ENCODE measurements at regions not wholly inside any gene's neighbourhood (a gene's known extent, or its start where the extent isn't known, plus 50 kb on each side); places are given as distances from the start of the nearest gene placed in this dataset.

DNA sequence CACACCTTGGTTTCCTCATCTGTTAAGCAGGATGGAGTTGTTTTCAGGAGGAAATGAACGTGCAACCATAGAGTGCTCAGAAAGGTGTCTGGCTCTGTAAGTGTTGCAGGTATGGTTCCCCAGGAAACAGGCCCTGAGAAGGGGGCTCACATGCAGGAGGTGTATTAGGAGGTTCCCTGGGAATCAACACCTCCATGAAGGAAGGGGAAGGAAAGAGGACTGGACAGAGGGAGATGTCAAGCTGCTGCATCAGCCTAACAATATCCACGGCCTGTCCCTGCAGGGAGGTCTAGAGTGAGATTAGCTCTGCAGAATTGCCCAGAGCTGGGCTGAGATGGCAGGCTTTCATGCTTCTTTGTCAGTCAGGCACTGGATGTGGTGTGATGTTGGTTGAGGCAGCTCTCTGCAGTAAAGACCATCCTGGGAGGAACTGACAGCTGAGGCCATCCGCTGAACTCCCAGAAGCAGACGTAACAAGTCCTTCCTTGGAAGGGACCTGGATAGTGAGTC, 373.3 kb downstream of the ZNF536 start:
- H3K79me2 ChIP-seq (ENCODE audit: low read length), result no peaks in the 10 kb centered on the region
- H3K9me3 ChIP-seq (replicated peaks; ENCODE audit: insufficient read depth, low read length), result no peaks in the 10 kb centered on the region
- no peak for DNase-seq
- H3K36me3 ChIP-seq (replicated peaks; ENCODE audit: insufficient read depth, low read length), result no peaks in the 10 kb centered on the region
- no peak overlapping the region for H3K4me3 ChIP-seq (ENCODE audit: low read length)
- no peak overlapping the region for H3K27ac ChIP-seq (ENCODE audit: low read length)
- H3K9ac ChIP-seq (ENCODE audit: low read length), result no peak overlapping the region
- no peaks in the 10 kb centered on the region for H4K20me1 ChIP-seq (ENCODE audit: insufficient read depth, low read length)
- H3K9me2 ChIP-seq (replicated peaks; ENCODE audit: insufficient read depth, low read length), result no peaks in the 10 kb centered on the region
- TF ChIP-seq, protein P1, sequence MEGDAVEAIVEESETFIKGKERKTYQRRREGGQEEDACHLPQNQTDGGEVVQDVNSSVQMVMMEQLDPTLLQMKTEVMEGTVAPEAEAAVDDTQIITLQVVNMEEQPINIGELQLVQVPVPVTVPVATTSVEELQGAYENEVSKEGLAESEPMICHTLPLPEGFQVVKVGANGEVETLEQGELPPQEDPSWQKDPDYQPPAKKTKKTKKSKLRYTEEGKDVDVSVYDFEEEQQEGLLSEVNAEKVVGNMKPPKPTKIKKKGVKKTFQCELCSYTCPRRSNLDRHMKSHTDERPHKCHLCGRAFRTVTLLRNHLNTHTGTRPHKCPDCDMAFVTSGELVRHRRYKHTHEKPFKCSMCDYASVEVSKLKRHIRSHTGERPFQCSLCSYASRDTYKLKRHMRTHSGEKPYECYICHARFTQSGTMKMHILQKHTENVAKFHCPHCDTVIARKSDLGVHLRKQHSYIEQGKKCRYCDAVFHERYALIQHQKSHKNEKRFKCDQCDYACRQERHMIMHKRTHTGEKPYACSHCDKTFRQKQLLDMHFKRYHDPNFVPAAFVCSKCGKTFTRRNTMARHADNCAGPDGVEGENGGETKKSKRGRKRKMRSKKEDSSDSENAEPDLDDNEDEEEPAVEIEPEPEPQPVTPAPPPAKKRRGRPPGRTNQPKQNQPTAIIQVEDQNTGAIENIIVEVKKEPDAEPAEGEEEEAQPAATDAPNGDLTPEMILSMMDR (IDR thresholded peaks at IDR 0.05; ENCODE audit: low read length), result no peak
- TF ChIP-seq EZH2phosphoT487 (IDR thresholded peaks at IDR 0.05; ENCODE audit: low read length) (no peak), EZH2 (optimal IDR thresholded peaks at IDR 0.05; ENCODE audit: low read depth, low read length) (no peak)
- peaks cover 48% of the 10 kb centered on the region for H3K27me3 ChIP-seq (replicated peaks; ENCODE audit: insufficient read depth, low read length)
- no peak overlapping the region for H3K4me2 ChIP-seq (ENCODE audit: low read depth, low read length)
- H2AFZ ChIP-seq (ENCODE audit: low read length), result no peak overlapping the region
- H3F3A ChIP-seq (ENCODE audit: insufficient read depth, low read length), result no peaks in the 10 kb centered on the region
- no peaks in the 10 kb centered on the region for H3K4me1 ChIP-seq (ENCODE audit: low read length)

DNA sequence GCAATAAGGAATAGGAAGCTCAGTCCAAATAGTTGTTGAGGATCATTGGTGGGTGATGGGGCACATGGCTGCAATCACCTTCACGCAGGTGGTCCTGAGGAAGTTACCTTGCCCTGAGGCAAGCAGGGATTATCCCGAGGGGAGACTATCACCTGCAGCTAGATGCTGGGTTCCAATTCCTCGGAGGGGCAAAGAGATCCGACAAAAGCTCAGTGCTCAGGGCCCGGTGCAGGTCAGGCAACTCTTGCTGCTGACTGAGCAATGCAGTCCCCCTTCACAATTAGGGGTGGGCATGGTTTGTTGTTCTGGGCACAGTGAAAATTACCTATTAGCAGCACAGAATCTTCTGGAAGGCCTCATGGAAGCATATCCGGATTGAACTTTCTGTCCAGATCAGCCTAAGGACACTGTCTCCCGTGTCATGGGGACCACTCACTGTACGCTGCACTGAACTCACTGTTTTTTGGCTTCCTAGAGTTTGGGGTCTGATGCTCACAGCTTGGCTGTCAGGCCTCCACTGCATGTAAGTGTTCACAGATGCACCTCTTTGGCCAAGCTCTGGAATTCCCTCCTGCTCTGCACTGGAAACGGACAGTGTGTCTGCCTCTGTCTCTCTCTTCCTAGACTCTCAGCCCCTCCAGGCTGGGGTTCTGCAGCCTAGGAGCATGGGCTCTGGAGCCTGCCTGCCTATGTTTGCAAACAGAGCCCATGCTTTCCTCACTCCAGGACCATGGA, 372.7 kb downstream of the ZNF536 start:
- H3K4me2 ChIP-seq (ENCODE audit: low read depth, low read length), result no peak overlapping the region
- no peak for TF ChIP-seq EZH2 (optimal IDR thresholded peaks at IDR 0.05; ENCODE audit: low read depth, low read length)
- TF ChIP-seq EZH2phosphoT487 (IDR thresholded peaks at IDR 0.05; ENCODE audit: low read length), result no peak
- TF ChIP-seq, protein P1 (IDR thresholded peaks at IDR 0.05; ENCODE audit: low read length), result no peak
- no peaks in the 10 kb centered on the region for H3K9me2 ChIP-seq (replicated peaks; ENCODE audit: insufficient read depth, low read length)
- H4K20me1 ChIP-seq (ENCODE audit: insufficient read depth, low read length), result no peaks in the 10 kb centered on the region
- no peaks in the 10 kb centered on the region for H3K4me1 ChIP-seq (ENCODE audit: low read length)
- no peaks in the 10 kb centered on the region for H3K9me3 ChIP-seq (replicated peaks; ENCODE audit: insufficient read depth, low read length)
- H2AFZ ChIP-seq (ENCODE audit: low read length), result no peak overlapping the region
- DNase-seq, result no peak
- no peaks in the 10 kb centered on the region for H3K36me3 ChIP-seq (replicated peaks; ENCODE audit: insufficient read depth, low read length)
- no peak overlapping the region for H3K27ac ChIP-seq (ENCODE audit: low read length)
- H3K27me3 ChIP-seq (replicated peaks; ENCODE audit: insufficient read depth, low read length), result peaks cover 55% of the 10 kb centered on the region
- H3K4me3 ChIP-seq (ENCODE audit: low read length), result no peak overlapping the region
- H3F3A ChIP-seq (ENCODE audit: insufficient read depth, low read length), result no peaks in the 10 kb centered on the region
- no peaks in the 10 kb centered on the region for H3K79me2 ChIP-seq (ENCODE audit: low read length)
- no peak overlapping the region for H3K9ac ChIP-seq (ENCODE audit: low read length)

DNA sequence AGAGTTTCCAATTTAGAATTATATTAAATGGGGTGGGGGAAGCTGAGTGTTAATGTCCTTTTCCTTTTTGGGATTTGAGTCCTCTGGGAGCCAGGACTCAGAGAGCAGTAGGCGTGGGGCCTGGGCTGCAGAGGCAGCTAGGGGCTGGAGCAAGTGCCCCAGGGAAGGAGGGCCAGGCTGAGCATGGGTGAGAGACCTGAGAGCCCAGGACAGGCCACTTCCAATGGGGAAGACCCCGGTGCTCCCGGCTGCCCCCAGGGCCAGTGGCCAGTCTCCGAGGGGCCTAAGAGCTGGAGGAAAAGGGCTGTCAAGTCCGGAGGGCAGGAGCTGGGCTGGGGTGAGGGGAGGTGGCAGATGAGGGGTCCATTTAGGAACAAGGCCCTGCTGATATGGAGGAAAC, 371.5 kb downstream of the ZNF536 start:
- H3K4me2 ChIP-seq (ENCODE audit: low read depth, low read length), result no peak overlapping the region
- H3K79me2 ChIP-seq (ENCODE audit: low read length), result no peaks in the 10 kb centered on the region
- no peaks in the 10 kb centered on the region for H3F3A ChIP-seq (ENCODE audit: insufficient read depth, low read length)
- no peaks in the 10 kb centered on the region for H4K20me1 ChIP-seq (ENCODE audit: insufficient read depth, low read length)
- no peak overlapping the region for H3K4me3 ChIP-seq (ENCODE audit: low read length)
- no peaks in the 10 kb centered on the region for H3K9me3 ChIP-seq (replicated peaks; ENCODE audit: insufficient read depth, low read length)
- no peaks in the 10 kb centered on the region for H3K4me1 ChIP-seq (ENCODE audit: low read length)
- H2AFZ ChIP-seq (ENCODE audit: low read length), result no peak overlapping the region
- no peak overlapping the region for H3K9ac ChIP-seq (ENCODE audit: low read length)
- no peak for DNase-seq
- H3K27ac ChIP-seq (ENCODE audit: low read length), result no peak overlapping the region
- H3K9me2 ChIP-seq (replicated peaks; ENCODE audit: insufficient read depth, low read length), result no peaks in the 10 kb centered on the region
- H3K36me3 ChIP-seq (replicated peaks; ENCODE audit: insufficient read depth, low read length), result no peaks in the 10 kb centered on the region
- peaks cover 62% of the 10 kb centered on the region for H3K27me3 ChIP-seq (replicated peaks; ENCODE audit: insufficient read depth, low read length)
- no peak for TF ChIP-seq EZH2phosphoT487 (IDR thresholded peaks at IDR 0.05; ENCODE audit: low read length)
- no peak for TF ChIP-seq EZH2 (optimal IDR thresholded peaks at IDR 0.05; ENCODE audit: low read depth, low read length)

DNA sequence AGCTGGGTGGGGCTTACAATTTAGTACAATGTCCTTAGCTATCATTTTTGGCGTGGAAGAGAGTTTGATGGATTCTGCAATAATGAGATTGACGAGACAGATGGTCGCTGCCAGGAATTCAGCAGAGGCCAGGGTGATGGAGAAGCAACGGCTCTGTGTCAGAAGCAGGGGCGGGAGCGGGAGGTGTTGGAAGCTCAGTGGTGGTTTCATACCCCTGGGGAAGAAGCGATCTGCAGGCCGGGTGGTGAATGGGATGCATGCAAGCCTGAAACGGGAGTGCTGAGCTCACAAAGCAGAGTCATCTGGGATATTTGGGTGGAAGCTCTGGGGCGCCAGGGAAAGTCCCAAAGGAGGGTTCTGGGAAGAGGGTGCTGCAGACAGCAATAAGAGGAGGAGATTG, 370.8 kb downstream of the ZNF536 start:
- H3K79me2 ChIP-seq (ENCODE audit: low read length), result no peaks in the 10 kb centered on the region
- no peak for DNase-seq
- peaks cover 62% of the 10 kb centered on the region for H3K27me3 ChIP-seq (replicated peaks; ENCODE audit: insufficient read depth, low read length)
- H4K20me1 ChIP-seq (ENCODE audit: insufficient read depth, low read length), result no peaks in the 10 kb centered on the region
- no peak overlapping the region for H3K4me3 ChIP-seq (ENCODE audit: low read length)
- H3K9me2 ChIP-seq (replicated peaks; ENCODE audit: insufficient read depth, low read length), result no peaks in the 10 kb centered on the region
- H3K27ac ChIP-seq (ENCODE audit: low read length), result no peak overlapping the region
- no peak for TF ChIP-seq EZH2 (optimal IDR thresholded peaks at IDR 0.05; ENCODE audit: low read depth, low read length)
- TF ChIP-seq EZH2phosphoT487 (IDR thresholded peaks at IDR 0.05; ENCODE audit: low read length), result no peak
- TF ChIP-seq, protein P1 (IDR thresholded peaks at IDR 0.05; ENCODE audit: low read length), result no peak
- no peak overlapping the region for H3K9ac ChIP-seq (ENCODE audit: low read length)
- H3K4me2 ChIP-seq (ENCODE audit: low read depth, low read length), result no peak overlapping the region
- H2AFZ ChIP-seq (ENCODE audit: low read length), result no peak overlapping the region
- H3K4me1 ChIP-seq (ENCODE audit: low read length), result no peaks in the 10 kb centered on the region
- H3K36me3 ChIP-seq (replicated peaks; ENCODE audit: insufficient read depth, low read length), result no peaks in the 10 kb centered on the region
- no peaks in the 10 kb centered on the region for H3K9me3 ChIP-seq (replicated peaks; ENCODE audit: insufficient read depth, low read length)
- H3F3A ChIP-seq (ENCODE audit: insufficient read depth, low read length), result no peaks in the 10 kb centered on the region

All from MM.1S (cell line).